ENCODE measurements at regions not wholly inside any gene's neighbourhood (a gene's known extent, or its start where the extent isn't known, plus 50 kb on each side); places are given as distances from the start of the nearest gene placed in this dataset.

DNA sequence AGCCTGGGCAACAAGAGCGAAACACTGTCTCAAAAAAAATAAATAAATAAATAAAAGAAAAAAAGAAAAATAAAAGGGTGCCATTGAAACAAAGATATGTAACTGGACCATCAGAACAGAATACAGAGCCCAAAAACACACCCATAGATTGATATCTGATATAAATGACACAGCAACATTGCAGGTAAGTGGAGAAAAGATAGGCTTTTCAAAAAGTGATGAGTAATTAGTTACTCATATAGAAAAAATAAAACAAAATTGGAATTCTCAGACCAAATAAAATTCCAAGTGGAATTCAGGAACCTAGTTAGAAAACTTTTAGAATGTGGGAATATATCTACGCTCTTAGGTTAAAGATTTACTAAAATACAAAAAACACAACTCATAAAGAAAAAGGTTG is 60.6 kb upstream of the CHD6 start:
- no peak for ATAC-seq
- Histone ChIP-seq H3K36me3 (no peaks in the 10 kb centered on the region), H3K27ac (no peak overlapping the region), H3K9me3 (no peaks in the 10 kb centered on the region), H3K4me3 (no peak overlapping the region), H3K4me1 (no peaks in the 10 kb centered on the region), H3K27me3 (ENCODE audit: low read depth) (no peaks in the 10 kb centered on the region)
- TF ChIP-seq, protein P1, sequence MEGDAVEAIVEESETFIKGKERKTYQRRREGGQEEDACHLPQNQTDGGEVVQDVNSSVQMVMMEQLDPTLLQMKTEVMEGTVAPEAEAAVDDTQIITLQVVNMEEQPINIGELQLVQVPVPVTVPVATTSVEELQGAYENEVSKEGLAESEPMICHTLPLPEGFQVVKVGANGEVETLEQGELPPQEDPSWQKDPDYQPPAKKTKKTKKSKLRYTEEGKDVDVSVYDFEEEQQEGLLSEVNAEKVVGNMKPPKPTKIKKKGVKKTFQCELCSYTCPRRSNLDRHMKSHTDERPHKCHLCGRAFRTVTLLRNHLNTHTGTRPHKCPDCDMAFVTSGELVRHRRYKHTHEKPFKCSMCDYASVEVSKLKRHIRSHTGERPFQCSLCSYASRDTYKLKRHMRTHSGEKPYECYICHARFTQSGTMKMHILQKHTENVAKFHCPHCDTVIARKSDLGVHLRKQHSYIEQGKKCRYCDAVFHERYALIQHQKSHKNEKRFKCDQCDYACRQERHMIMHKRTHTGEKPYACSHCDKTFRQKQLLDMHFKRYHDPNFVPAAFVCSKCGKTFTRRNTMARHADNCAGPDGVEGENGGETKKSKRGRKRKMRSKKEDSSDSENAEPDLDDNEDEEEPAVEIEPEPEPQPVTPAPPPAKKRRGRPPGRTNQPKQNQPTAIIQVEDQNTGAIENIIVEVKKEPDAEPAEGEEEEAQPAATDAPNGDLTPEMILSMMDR (IDR thresholded peaks at IDR 0.05) = no peak
- intact Hi-C loops (cut with DNase I) = no loop called here
- no peak for DNase-seq

DNA sequence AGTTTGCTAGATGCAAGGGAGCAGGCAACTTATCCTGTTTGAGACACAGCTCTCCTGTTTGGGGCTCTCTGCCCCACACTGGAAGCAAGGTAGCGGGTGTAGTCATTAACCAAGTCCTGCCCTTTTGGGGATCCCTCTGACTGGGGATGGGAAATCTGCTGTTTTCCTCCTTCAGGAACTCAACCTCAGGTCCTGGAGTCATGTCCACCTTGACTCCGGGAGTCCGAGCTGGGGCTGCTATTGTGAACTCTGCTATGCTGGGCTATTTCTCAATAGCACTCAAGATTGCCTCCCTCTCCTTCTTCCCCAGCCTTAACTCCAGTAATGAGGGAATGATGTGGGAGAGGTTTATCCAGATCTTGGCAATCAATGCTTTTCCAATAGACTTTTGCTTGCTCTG is 54.1 kb upstream of the CHD6 start:
- H3K27ac ChIP-seq = no peak overlapping the region
- TF ChIP-seq, protein P1 (IDR thresholded peaks at IDR 0.05) = no peak
- no peaks in the 10 kb centered on the region for H3K9me3 ChIP-seq
- DNase-seq = no peak
- H3K4me1 ChIP-seq = no peaks in the 10 kb centered on the region
- no peaks in the 10 kb centered on the region for H3K36me3 ChIP-seq
- H3K4me3 ChIP-seq = no peak overlapping the region
- peaks cover 6% of the 10 kb centered on the region for H3K27me3 ChIP-seq (ENCODE audit: low read depth)
- intact Hi-C loops (cut with DNase I) = no loop called here
- no peak for ATAC-seq

DNA sequence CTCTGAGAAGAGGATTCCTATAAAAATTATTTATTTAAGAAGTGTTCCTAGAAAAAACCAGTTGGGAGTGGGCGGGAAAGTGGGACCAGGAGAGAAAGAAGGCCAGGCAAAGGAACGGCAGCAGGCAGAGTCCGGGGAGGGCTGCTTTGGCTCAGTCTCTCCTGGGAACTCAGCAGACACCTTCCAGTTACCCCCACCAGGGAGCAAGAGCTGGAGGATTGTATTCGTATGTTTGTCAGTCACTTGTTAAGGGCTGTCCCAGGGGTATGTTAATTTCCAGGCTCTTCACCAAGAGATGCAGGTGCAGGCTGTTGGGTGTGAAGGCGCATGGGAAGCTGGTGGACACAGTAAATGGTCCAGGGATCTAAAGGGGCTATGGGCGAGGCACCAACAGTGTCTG is 53.0 kb upstream of the CHD6 start:
- intact Hi-C loops (cut with DNase I) = no loop called here
- Histone ChIP-seq H3K4me3 (no peak overlapping the region), H3K36me3 (no peaks in the 10 kb centered on the region), H3K27me3 (ENCODE audit: low read depth) (peaks cover 6% of the 10 kb centered on the region), H3K4me1 (no peaks in the 10 kb centered on the region), H3K27ac (no peak overlapping the region), H3K9me3 (no peaks in the 10 kb centered on the region)
- DNase-seq (no peak), ATAC-seq (no peak)
- TF ChIP-seq, protein P1 (IDR thresholded peaks at IDR 0.05) = no peak

DNA sequence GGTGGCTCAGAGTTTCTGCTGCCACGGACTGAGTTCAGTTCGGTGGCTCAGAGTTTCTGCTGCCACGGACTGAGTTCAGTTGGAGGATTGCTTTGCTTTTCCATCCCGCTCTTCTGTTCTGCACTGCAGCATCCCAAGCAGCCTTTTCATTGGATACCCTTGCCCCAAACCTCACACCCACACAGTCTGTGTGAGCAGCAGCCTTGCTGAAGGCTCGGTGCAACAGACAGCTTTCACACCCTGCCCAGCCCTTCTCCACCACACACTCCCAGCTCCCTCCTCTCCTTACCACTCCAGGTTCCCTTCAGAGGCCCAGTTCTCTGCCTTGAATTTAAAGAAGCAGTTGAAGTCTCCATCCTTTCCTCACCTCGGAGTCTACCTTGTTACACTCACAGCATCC is 52.5 kb upstream of the CHD6 start:
- H3K27ac ChIP-seq = no peak overlapping the region
- H3K4me3 ChIP-seq = no peak overlapping the region
- no peaks in the 10 kb centered on the region for H3K9me3 ChIP-seq
- H3K4me1 ChIP-seq = no peaks in the 10 kb centered on the region
- ATAC-seq (no peak), DNase-seq (no peak)
- H3K36me3 ChIP-seq = no peaks in the 10 kb centered on the region
- TF ChIP-seq, protein P1 (IDR thresholded peaks at IDR 0.05) = no peak
- peaks cover 6% of the 10 kb centered on the region for H3K27me3 ChIP-seq (ENCODE audit: low read depth)
- intact Hi-C loops (cut with DNase I) = no loop called here

DNA sequence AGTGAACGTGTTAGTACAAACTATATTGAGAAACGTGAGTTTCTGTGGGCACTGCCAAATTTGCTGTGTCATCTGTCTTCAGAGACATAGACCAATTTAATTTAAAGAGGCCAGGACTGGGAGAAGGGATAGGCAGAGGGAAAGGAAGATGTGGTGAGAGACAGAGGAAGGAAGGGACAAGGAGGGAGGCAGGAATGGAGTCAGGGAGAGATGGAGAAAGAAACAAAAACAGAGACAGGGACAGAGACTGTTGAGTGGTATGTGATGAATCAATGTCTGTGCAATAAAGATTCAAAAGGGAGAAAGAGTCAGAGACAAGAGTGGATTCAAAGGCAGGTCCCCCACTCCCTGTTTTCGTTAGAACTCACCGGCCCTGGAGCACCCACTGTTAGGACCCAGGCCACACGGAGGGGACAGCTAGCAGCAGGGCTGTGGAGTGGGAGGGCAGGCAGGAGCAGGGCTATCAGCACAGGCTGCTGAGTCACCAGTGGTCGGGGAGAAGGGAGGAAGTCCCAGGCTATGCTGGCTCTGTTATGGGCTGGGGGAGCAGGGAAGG is 51.6 kb upstream of the CHD6 start:
- TF ChIP-seq, protein P1 (IDR thresholded peaks at IDR 0.05) = no peak
- intact Hi-C loops (cut with DNase I) = no loop called here

More for the DNA sequence above, 51.6 kb upstream of the CHD6 start:
- Histone ChIP-seq H3K27ac (no peak overlapping the region), H3K4me1 (no peaks in the 10 kb centered on the region), H3K27me3 (ENCODE audit: low read depth) (peaks cover 6% of the 10 kb centered on the region), H3K4me3 (no peak overlapping the region), H3K36me3 (no peaks in the 10 kb centered on the region), H3K9me3 (no peaks in the 10 kb centered on the region)
- DNase-seq = no peak
- no peak for ATAC-seq
